ENCODE measurements at regions not wholly inside any gene's neighbourhood (a gene's known extent, or its start where the extent isn't known, plus 50 kb on each side); places are given as distances from the start of the nearest gene placed in this dataset.

DNA sequence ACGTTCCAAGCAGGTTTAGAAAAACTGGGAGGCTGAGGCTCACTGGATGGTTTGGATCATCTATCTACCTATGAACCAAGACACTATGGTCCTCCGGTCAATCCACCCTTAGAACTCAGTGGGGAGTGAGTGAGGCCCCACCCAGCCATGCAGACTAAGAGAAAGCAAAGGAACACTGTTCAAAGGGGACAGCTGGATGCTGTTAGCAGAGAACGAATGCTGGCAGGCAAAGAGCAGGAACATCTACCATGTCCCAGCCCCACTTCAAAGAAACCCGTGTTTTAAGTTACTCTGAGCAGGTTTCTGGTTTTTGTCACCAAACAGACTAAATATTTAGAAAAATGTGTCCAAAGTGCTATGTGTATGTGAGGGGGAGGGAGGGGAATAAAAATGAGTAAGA lies 183.4 kb upstream of the XYLT1 start:
- Histone ChIP-seq H3K4me3 (ENCODE audit: low read depth, low read length, poor library complexity, severe bottlenecking) (no peak overlapping the region), H3K4me1 (ENCODE audit: insufficient read depth, low read length, poor library complexity, severe bottlenecking) (no peaks in the 10 kb centered on the region), H3K9me2 (ENCODE audit: insufficient read depth, low read length) (no peaks in the 10 kb centered on the region), H3K79me2 (ENCODE audit: insufficient read depth, low read depth, low read length) (no peaks in the 10 kb centered on the region), H3K27ac (ENCODE audit: low read depth, low read length, poor library complexity, severe bottlenecking) (no peak overlapping the region), H3K4me2 (ENCODE audit: low read length) (no peak overlapping the region), H2AFZ (ENCODE audit: low read length) (no peak overlapping the region), H3K9me3 (ENCODE audit: low read length) (no peaks in the 10 kb centered on the region), H3K36me3 (ENCODE audit: insufficient read depth, low read length) (no peaks in the 10 kb centered on the region), H4K20me1 (ENCODE audit: insufficient read depth, low read length) (no peaks in the 10 kb centered on the region)
- BruUV-seq (replicated peaks) = no TSS peak
- no peak for DNase-seq (ENCODE audit: low spot score)
- ChIA-PET CTCF (ENCODE audit: unreplicated experiment) (no interaction called here), POLR2A (interaction anchor here (0.5 kb wide), 1 partner anchor 135 kb away, joined by 4 read pairs; no protein-coding TSS in a partner anchor)
- intact Hi-C loops (cut with micrococcal nuclease; ENCODE audit: unreplicated experiment) = no loop called here
- no peak for TF ChIP-seq EZH2phosphoT487 (IDR thresholded peaks at IDR 0.05; ENCODE audit: borderline replicate concordance, low read depth, low read length)
- no peak for TF ChIP-seq CTCF (conservative IDR thresholded peaks at IDR 0.05; ENCODE audit: low read length)

GRCh38 chr16:17647879-17648872 lies 177.4 kb upstream of the XYLT1 start:
- H3K27ac ChIP-seq (ENCODE audit: low read depth, low read length, poor library complexity, severe bottlenecking) = no peak overlapping the region
- no TSS peak for BruUV-seq (replicated peaks)
- H2AFZ ChIP-seq (ENCODE audit: low read length) = no peak overlapping the region
- DNase-seq (ENCODE audit: low spot score) = no peak
- no peaks in the 10 kb centered on the region for H3K4me1 ChIP-seq (ENCODE audit: insufficient read depth, low read length, poor library complexity, severe bottlenecking)
- no peaks in the 10 kb centered on the region for H3K9me2 ChIP-seq (ENCODE audit: insufficient read depth, low read length)
- H4K20me1 ChIP-seq (ENCODE audit: insufficient read depth, low read length) = no peaks in the 10 kb centered on the region
- H3K4me2 ChIP-seq (ENCODE audit: low read length) = no peak overlapping the region
- H3K36me3 ChIP-seq (ENCODE audit: insufficient read depth, low read length) = no peaks in the 10 kb centered on the region
- no peaks in the 10 kb centered on the region for H3K79me2 ChIP-seq (ENCODE audit: insufficient read depth, low read depth, low read length)
- ChIA-PET POLR2A (interaction anchor here (0.7 kb wide), 1 partner anchor 388 kb away, joined by 4 read pairs; no protein-coding TSS in a partner anchor), CTCF (ENCODE audit: unreplicated experiment) (no interaction called here)
- no peaks in the 10 kb centered on the region for H3K9me3 ChIP-seq (ENCODE audit: low read length)
- TF ChIP-seq EZH2phosphoT487 (IDR thresholded peaks at IDR 0.05; ENCODE audit: borderline replicate concordance, low read depth, low read length) (no peak), CTCF (conservative IDR thresholded peaks at IDR 0.05; ENCODE audit: low read length) (no peak)
- intact Hi-C loops (cut with micrococcal nuclease; ENCODE audit: unreplicated experiment) = no loop called here
- no peak overlapping the region for H3K4me3 ChIP-seq (ENCODE audit: low read depth, low read length, poor library complexity, severe bottlenecking)

- intact Hi-C loops (cut with micrococcal nuclease; ENCODE audit: unreplicated experiment) = no loop called here
Measured at GRCh38 chr16:17643935-17644334, 173.2 kb upstream of the XYLT1 start.

More at GRCh38 chr16:17643935-17644334, 173.2 kb upstream of the XYLT1 start:
- Histone ChIP-seq H3K27ac (ENCODE audit: low read depth, low read length, poor library complexity, severe bottlenecking) (no peak overlapping the region), H3K4me1 (ENCODE audit: insufficient read depth, low read length, poor library complexity, severe bottlenecking) (no peaks in the 10 kb centered on the region), H3K36me3 (ENCODE audit: insufficient read depth, low read length) (no peaks in the 10 kb centered on the region), H3K79me2 (ENCODE audit: insufficient read depth, low read depth, low read length) (no peaks in the 10 kb centered on the region), H3K4me3 (ENCODE audit: low read depth, low read length, poor library complexity, severe bottlenecking) (no peak overlapping the region), H2AFZ (ENCODE audit: low read length) (no peak overlapping the region), H3K9me3 (ENCODE audit: low read length) (no peaks in the 10 kb centered on the region), H4K20me1 (ENCODE audit: insufficient read depth, low read length) (no peaks in the 10 kb centered on the region), H3K9me2 (ENCODE audit: insufficient read depth, low read length) (no peaks in the 10 kb centered on the region), H3K4me2 (ENCODE audit: low read length) (no peak overlapping the region)
- no TSS peak for BruUV-seq (replicated peaks)
- DNase-seq (ENCODE audit: low spot score) = no peak
- ChIA-PET POLR2A (no interaction called here), CTCF (ENCODE audit: unreplicated experiment) (interaction anchor here (0.6 kb wide), 1 partner anchor 65 kb away, joined by 3 read pairs; no protein-coding TSS in a partner anchor)
- TF ChIP-seq CTCF (conservative IDR thresholded peaks at IDR 0.05; ENCODE audit: low read length) = no peak
- TF ChIP-seq EZH2phosphoT487 (IDR thresholded peaks at IDR 0.05; ENCODE audit: borderline replicate concordance, low read depth, low read length) = no peak
